Large intestine (tissue), 3 donors: ENCODE measurements at regions not wholly inside any gene's neighbourhood (a gene's known extent, or its start where the extent isn't known, plus 50 kb on each side); places are given as distances from the start of the nearest gene placed in this dataset.

Source experiments
- DNase-seq, 2 donors: peaks; one replicate each; pipeline versions ENCODE4 v3.0.0 to v3.0.0-alpha.2; 2013
- H3K27ac ChIP-seq: one replicate; pipeline ENCODE4 v1.5.1; 2013; ENCODE audit warnings: low read length
- H3K27me3 ChIP-seq: 2 replicates; pipeline ENCODE4 v1.6.1; 2013; ENCODE audit warnings: low read length; ENCODE audit not compliant: control insufficient read depth, insufficient read depth
- H3K36me3 ChIP-seq: 2 replicates; pipeline ENCODE4 v1.6.1; 2013; ENCODE audit warnings: low read length; ENCODE audit not compliant: control insufficient read depth, insufficient read depth
- H3K4me1 ChIP-seq: one replicate; pipeline ENCODE4 v1.6.1; 2013; ENCODE audit warnings: low read length; ENCODE audit not compliant: control insufficient read depth, insufficient read depth
- H3K4me3 ChIP-seq: one replicate; pipeline ENCODE4 v1.5.1; 2013; ENCODE audit warnings: low read length
- H3K9me3 ChIP-seq: one replicate; pipeline ENCODE4 v1.6.1; 2013; ENCODE audit warnings: mild to moderate bottlenecking, low read depth, low read length, moderate library complexity; ENCODE audit not compliant: control insufficient read depth
- WGBS: methylation state at CpG from one replicate; pipeline ENCODE4 v1.1.5; 2013; ENCODE audit warnings: low lambda C conversion rate; ENCODE audit not compliant: insufficient coverage; 5-methylcytosine and 5-hydroxymethylcytosine counted together

DNA sequence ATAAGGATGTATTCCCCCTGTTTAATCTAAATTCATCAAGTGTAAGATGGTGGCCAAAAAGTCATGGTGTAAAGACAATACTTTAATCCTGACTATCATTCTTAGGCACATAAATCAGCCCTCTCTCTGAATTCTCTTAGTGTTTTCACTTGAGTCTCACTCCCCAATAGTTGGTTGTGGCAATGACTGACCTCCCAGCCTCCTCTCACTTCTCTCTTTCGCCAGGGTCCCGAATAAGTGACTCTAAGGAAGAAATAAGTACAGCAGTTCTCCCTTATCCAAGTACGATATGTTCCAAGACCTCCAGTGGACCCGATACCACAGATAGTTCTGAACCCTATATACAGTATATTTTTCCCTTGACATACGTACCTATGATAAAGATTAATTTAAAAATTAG, 335.3 kb downstream of the MAF start:
- H3K9me3 ChIP-seq: no peaks in the 10 kb centered on the region
- no peaks in the 10 kb centered on the region for H3K27me3 ChIP-seq
- no peak for DNase-seq
- H3K36me3 ChIP-seq: no peaks in the 10 kb centered on the region
- WGBS: 100% methylated on average over 1 of the region's 5 CpGs
- peaks cover 3% of the 10 kb centered on the region for H3K4me1 ChIP-seq
- H3K27ac ChIP-seq: no peak overlapping the region
- no peak overlapping the region for H3K4me3 ChIP-seq

DNA sequence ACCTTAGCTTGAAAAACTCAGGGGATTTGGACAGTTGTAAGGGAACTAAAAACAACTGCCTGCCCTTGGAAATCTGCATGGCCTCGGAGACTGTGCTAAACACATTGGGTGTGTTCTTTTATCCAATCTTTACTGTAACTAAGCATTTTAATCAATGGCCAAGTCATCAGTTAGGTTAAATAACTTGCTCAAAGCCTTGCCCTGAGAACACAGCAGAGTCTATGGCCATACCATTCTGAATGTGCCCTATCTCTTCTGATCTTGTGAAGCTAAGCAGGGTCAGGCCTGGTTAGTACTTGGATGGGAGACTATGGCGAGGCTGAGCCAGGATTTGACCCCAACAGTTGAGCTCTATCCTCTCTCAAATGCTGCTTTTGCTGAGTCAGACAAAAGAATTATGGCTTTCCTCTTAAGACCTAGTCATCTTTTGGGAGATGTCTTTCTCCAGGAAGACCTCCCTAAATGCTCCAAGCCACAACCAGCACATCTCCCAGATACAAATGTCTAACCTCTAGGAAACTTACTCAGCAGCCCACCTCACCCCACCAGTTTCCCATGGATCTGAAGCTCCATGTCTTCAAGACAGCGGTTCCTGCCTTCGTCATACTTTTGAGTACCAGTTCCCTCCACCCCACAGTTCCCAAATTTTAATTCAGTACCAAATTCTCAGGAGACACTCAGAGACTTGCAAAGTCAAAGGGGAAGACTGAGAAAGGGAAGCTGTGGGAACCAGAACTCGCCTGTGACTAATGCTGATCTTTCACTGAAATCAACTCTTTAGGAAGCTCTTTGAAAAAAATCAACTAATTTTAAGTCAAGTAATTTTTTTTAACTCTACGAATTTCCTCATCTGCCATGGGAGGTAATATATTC, 336.1 kb downstream of the MAF start:
- Histone ChIP-seq H3K27me3 (no peaks in the 10 kb centered on the region), H3K27ac (no peak overlapping the region), H3K4me1 (peaks cover 3% of the 10 kb centered on the region), H3K9me3 (no peaks in the 10 kb centered on the region), H3K36me3 (no peaks in the 10 kb centered on the region), H3K4me3 (no peak overlapping the region)
- whole genome bisulfite sequencing: 67% methylated on average over 1 of the region's 6 CpGs
- DNase-seq: no peak

DNA sequence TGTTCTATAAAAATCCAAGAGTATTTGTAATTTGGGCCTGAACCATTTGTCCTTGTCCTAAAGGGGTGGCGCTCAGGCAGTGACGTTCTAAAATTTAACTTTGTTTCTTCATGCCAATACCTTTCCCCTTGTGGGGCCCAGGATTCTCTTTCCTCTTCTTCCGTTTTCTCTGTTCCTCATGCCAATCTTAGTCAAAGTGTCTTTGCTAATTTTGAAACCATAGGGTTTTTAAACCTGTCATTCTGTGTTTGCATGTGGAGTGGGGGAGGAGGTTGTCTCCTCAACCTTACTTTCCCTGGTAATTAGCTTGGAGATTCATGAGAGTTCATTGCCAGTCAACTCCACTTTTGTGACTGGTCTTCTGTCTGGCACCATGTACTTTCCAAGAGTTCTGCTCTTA, 337.1 kb downstream of the MAF start:
- H3K4me3 ChIP-seq: no peak overlapping the region
- WGBS: 100% methylated on average over 1 of the region's 3 CpGs
- H3K27me3 ChIP-seq: no peaks in the 10 kb centered on the region
- H3K36me3 ChIP-seq: no peaks in the 10 kb centered on the region
- no peaks in the 10 kb centered on the region for H3K9me3 ChIP-seq
- H3K4me1 ChIP-seq: peaks cover 3% of the 10 kb centered on the region
- no peak for DNase-seq
- no peak overlapping the region for H3K27ac ChIP-seq
